ENCODE measurements at regions not wholly inside any gene's neighbourhood (a gene's known extent, or its start where the extent isn't known, plus 50 kb on each side); places are given as distances from the start of the nearest gene placed in this dataset.

DNA sequence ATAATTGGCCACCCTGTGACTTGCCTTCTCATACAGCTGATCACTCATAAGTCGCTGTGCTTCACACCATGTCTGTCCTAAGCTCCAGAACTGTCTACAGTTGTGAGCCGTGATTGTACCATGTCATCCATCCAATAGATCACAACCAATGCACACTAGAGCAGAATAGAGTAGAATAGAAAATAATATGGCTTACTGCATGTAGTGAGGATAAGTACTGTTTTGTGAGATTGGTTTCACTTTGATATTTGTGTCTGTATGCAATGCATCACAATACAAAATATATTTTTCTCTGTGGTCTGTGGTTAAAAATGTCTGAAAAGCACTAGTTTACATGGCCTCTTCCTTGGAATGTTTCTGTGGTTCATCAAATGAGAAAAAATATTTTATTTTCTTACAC, 237.6 kb upstream of the PRKD1 start:
- Histone ChIP-seq H3K56ac (ENCODE audit: insufficient read length, low read depth, low read length) (no peak overlapping the region), H2BK15ac (ENCODE audit: low read depth, low read length) (no peak overlapping the region), H2BK5ac (ENCODE audit: insufficient read length, low read length) (no peak overlapping the region), H3K23ac (ENCODE audit: insufficient read length, low read depth, low read length) (no peak overlapping the region), H3K9ac (ENCODE audit: extremely low read depth, insufficient read length, low read length) (no peak overlapping the region), H2AFZ (ENCODE audit: low read length) (no peak overlapping the region), H3T11ph (ENCODE audit: low read length) (no peak overlapping the region), H3K14ac (ENCODE audit: insufficient read depth, low read length) (no peak overlapping the region), H3K18ac (ENCODE audit: insufficient read length, low read depth, low read length) (no peak overlapping the region), H3K4me1 (ENCODE audit: insufficient read depth, low read length) (no peaks in the 10 kb centered on the region), H4K8ac (replicated peaks; ENCODE audit: insufficient read length, low read depth, low read length) (no peak overlapping the region), H4K91ac (ENCODE audit: insufficient read length, low read depth, low read length) (no peak overlapping the region), H3K9me3 (ENCODE audit: control insufficient read depth, low read depth, low read length) (no peaks in the 10 kb centered on the region), H2BK20ac (ENCODE audit: low read depth, low read length, poor library complexity, severe bottlenecking) (no peak overlapping the region), H3K23me2 (ENCODE audit: insufficient read length, low read depth, low read length, poor library complexity, severe bottlenecking) (no peaks in the 10 kb centered on the region), H4K20me1 (ENCODE audit: control insufficient read depth, insufficient read depth, insufficient read length) (no peaks in the 10 kb centered on the region), H3K27ac (ENCODE audit: insufficient read length, low read depth, low read length) (no peak overlapping the region), H3K4me2 (ENCODE audit: insufficient read depth, insufficient read length, low read length) (no peak overlapping the region), H3K27me3 (ENCODE audit: insufficient read depth, low read length) (no peaks in the 10 kb centered on the region), H2BK12ac (ENCODE audit: insufficient read length, low read depth, low read length) (no peak overlapping the region), H4K5ac (ENCODE audit: insufficient read length, low read depth, low read length) (no peak overlapping the region), H3K4ac (ENCODE audit: low read depth, low read length) (no peak overlapping the region), H2BK120ac (ENCODE audit: low read depth, low read length, poor library complexity, severe bottlenecking) (no peak overlapping the region), H3K79me2 (ENCODE audit: insufficient read depth, low read length) (no peaks in the 10 kb centered on the region), H3K79me1 (ENCODE audit: insufficient read depth, low read depth, low read length, poor library complexity, severe bottlenecking) (no peaks in the 10 kb centered on the region), H2AK5ac (ENCODE audit: insufficient read length, low read length) (no peak overlapping the region)
- Mint-ChIP-seq H3K27ac (no peak overlapping the region), H3K36me3 (ENCODE audit: insufficient read depth in 1 of 3, low read depth in 3 of 3) (peaks cover 0 to 8% (median 6%) of the 10 kb centered on the region in 3 experiments; a peak in 4 of 7 replicates), H3K4me1 (no peaks in the 10 kb centered on the region), H3K9me3 (peaks cover 16 to 18% of the 10 kb centered on the region in 2 experiments), H3K27me3 (ENCODE audit: low read depth) (peaks cover 3% of the 10 kb centered on the region; the same call in 1 of the 2 replicates), H3K4me3 (no peak overlapping the region)
- TF ChIP-seq, protein P1, sequence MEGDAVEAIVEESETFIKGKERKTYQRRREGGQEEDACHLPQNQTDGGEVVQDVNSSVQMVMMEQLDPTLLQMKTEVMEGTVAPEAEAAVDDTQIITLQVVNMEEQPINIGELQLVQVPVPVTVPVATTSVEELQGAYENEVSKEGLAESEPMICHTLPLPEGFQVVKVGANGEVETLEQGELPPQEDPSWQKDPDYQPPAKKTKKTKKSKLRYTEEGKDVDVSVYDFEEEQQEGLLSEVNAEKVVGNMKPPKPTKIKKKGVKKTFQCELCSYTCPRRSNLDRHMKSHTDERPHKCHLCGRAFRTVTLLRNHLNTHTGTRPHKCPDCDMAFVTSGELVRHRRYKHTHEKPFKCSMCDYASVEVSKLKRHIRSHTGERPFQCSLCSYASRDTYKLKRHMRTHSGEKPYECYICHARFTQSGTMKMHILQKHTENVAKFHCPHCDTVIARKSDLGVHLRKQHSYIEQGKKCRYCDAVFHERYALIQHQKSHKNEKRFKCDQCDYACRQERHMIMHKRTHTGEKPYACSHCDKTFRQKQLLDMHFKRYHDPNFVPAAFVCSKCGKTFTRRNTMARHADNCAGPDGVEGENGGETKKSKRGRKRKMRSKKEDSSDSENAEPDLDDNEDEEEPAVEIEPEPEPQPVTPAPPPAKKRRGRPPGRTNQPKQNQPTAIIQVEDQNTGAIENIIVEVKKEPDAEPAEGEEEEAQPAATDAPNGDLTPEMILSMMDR (conservative IDR thresholded peaks at IDR 0.05), result no peak
- no peak for DNase-seq
- no CpG with 5 or more reads among the region's 2 CpGs for WGBS (ENCODE audit: extremely low coverage, insufficient read length, low lambda C conversion rate)

Measured in H9 (cell line).